ENCODE measurements at regions not wholly inside any gene's neighbourhood (a gene's known extent, or its start where the extent isn't known, plus 50 kb on each side); places are given as distances from the start of the nearest gene placed in this dataset.
A peak's percentile ranks its signal among the peaks of the same experiment; 100 is the strongest.

GRCh38 chr10:131710142-131710861, 190.5 kb upstream of the PPP2R2D start:
- no peak for DNase-seq (ENCODE audit: low spot score)

GRCh38 chr10:131722121-131722520, 178.7 kb upstream of the PPP2R2D start:
- no peak for DNase-seq (ENCODE audit: low spot score)

DNA sequence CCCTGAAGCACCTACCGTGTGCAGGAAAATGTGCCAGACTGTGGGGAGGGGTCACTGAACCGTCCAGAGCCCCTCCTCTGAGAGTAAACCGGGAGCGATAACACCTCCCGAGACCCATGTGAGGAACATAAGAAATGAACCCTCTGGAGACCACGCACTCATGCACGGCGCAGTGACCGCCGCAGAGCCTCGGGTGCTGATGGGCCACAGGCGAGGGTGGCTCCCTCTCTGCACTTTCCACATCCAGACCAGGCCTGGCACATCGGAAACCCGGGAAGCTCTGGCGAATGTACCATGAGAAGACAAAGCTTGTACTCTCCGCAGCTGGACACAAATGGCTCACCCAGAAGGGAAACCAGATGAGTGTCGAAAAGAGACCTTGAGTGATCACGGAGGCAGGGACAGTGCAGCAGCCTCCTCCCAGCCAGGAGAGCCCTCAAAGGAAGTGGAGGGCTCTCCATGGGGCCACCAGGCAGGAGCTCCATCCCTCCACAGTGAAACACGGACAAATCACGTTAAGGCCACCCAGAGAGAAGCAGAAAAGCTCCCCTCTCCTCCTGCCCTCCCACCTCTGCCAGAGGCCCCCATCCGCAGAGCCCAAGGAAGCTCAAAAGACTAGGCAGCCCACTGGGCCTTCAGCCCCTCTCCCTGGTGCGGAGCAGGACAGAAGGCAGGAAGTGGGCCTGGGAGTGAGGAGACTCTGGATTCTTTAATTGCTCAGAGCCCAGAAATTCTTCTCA, 178.1 kb upstream of the PPP2R2D start:
- no peak for DNase-seq (ENCODE audit: low spot score)

DNA sequence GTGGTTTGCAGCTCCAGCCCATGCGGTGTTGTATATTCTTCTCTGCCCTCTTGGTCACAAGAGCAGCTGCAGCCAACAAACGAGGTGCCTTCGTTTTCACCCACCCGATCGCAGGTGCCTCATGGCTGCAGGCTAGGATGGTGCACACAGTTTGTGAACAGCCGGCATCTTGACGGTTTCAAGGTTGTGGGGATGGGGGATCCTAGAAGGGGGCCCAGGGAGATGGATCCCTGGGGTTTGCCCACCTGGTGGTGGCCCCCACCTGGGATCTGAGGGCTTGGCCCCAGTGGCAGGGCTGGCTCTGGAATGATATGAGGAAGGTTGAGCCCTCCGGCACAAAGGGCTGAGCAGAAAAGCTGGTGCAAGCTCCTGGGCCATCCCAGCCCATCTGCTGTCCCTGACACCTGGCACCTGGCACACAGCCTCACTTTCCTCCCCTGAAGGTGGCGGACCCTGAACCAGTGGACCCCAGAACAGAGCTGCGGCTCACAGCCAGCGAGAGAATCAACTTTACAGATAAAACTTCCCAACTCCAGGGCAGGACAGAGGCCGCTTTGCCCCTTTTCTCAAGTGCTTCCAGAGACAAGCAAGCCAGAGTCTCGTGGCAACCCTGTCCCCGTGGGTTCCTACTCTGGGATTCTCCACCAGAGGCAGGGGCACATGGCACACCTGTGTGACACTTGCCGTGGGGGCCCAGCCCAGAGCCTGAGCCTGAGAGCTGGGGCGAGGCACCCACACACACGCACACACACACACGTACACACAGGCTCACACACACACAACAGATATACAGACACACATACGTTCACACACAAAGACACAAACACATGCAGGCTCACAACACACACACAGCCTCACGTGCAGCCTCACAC, 177.3 kb upstream of the PPP2R2D start:
- DNase-seq (ENCODE audit: low spot score): no peak

- DNase-seq (ENCODE audit: low spot score): no peak
Measured at GRCh38 chr10:131724169-131724545, 176.7 kb upstream of the PPP2R2D start.

- DNase-seq (ENCODE audit: low spot score): no peak
Measured at GRCh38 chr10:131724891-131725580, 175.8 kb upstream of the PPP2R2D start.

DNA sequence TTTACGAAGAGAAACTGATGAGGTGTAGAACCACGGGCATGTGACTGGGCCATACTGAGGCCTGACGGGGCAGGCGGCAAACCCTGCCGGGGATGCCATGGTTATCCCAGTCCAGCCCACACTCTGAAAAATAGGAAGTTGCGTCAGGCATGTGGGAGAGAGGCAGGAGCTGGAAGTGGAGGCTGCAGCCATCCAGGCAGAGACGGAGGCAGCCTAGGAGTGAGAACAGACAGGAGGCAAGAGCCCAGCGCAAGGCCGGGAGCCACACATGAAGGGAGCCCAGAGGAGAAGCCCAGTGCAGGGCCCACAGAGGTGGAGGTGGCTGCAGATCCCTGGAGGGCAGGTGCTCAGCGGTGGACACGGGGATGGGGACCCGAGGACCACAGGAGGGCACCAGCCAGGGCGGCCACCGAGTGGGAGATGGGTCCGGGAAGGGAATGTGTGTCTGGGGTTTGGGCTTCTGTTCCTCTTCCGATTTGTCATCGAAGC, 175.2 kb upstream of the PPP2R2D start:
- no peak for DNase-seq (ENCODE audit: low spot score)

DNA sequence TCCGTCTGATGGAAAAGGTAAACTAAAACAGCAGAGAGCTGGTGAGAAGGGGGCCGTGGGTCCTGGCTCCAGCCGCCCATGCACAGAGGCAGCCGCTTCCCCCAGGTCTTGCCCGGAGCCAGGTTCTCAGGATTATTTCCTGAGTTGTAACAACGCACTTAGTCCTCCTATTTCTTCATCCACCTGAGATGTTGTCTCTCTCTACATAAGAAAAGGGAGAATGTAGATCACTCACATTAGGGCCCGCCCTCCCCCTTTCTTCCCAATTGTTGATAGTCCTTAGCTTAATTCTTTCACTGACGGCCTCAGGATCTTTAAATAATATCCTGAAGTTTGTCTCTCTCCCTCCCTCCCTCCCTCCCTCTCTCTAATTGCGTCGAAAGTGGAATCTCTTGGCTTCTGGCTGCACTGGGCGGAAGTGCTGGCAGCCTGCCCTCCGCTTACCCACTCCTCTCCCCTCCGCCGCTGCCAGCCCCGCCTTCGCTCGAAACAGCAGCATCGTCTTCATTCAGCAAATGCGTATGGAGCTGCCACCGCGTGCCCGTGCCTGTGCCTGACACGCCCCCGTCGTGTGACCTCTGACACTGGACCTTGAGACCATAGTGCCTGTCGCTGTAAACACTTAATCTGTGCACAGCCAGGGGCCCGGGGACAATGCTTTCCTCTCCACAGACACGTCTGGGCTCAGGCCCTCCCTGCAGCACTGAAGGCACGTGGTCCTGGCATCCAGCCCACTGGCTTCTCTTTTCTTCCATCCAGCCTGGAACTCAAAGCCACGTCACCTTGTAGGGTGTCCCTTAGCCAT, 174.5 kb upstream of the PPP2R2D start:
- no peak for DNase-seq (ENCODE audit: low spot score)

DNA sequence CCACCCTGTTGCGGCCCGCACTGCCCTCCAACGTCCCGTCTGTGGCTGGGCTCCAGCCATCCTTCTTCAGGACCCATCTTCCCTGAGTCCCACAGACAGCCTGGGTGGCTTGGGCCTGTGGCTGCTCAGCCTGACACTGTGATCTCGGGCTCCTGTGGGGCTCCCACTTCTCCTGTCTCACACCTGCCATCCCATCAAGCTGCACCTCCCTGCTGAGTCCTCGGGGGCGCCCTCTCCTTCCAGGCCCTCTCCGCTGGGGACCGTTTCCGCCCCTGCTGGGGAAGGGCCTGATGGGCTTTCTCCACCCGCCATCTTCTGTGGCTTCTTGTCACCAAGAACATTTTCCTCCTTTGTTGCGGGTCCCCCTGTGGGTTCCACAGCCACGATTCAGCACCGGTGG, 173.8 kb upstream of the PPP2R2D start:
- DNase-seq (ENCODE audit: low spot score): no peak

GRCh38 chr10:131727560-131727959, 173.2 kb upstream of the PPP2R2D start:
- peak; percentile 1 for DNase-seq (ENCODE audit: low spot score)

DNA sequence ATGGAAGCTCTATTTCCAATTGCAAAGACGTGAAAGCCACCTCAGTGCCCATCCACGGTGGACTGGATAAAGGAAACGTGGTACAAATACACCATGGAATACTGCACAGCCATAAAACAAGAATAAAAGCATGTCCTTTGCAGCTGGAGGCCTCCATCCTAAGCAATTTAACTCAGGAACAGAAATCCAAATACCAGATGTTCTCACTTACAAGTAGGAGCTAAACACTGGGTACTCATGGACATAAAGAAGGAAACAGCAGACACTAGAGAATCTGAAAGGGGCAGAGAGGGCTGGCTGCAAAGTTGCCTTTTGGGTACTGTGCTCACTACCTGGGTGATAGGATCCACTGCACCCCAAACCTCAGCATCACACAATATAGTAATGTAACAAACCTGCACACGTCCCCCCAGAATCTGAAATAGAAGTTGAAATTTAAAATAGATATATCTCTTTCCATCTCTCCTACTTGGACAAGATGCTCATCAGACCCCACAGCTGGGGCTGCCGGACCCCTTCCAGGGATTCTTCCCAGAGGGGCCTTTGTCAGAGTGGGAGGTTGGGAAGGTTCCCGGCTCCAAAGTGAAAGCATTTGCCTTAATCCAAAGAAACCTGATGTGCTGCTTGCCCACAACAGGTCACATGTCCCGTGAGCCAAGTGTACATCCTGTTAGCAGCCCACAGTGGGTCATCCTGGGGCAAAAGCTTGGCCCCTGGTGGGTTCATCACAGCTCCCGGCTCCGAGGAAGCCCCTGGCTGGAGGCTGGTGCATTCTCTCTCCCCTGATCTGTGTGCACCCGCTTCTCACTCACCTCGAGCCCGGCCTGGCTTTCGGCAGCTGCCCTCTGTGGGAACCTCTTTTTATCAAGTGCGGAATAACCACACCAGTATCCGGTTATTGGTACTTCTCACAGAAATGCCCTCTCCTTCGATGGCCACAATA, 172.3 kb upstream of the PPP2R2D start:
- DNase-seq (ENCODE audit: low spot score): no peak

- DNase-seq (ENCODE audit: low spot score): no peak
Measured at GRCh38 chr10:131729361-131729760, 171.4 kb upstream of the PPP2R2D start.

- no peak for DNase-seq (ENCODE audit: low spot score)
Measured at GRCh38 chr10:131729938-131730660, 170.7 kb upstream of the PPP2R2D start.

DNA sequence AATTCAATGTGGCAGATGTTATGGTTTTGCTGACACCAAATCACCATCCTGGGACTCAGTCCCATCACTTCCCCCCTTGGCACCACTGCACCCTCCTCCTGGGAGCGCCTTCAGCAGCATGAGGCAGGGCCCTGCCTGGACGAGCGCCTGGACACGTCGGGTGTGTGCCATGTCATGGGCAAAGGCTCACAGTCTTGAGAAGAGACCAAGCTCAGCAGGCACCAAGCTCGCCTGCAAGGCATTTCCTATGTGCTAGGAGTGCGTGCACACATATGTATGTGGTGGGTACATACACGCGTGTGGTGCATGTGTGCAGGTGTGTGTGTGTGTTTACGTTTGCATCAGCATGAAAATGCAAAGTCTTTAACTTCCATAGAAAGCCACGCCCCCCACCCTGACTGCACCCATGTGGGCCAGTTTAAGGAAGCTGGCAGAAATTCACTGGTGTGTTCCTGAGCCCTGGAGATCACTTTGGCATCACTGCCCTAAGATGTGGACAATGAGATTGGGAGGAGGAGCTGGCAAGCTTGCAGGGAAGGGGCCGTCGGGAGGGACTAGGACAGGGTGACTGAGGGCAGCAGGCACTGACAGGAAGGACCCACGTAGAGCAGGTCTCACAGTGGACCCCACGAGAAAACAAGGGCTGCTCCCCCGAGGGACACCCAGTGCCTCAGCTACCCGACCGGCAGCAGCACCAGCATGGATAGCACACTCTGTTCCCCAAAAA, 169.9 kb upstream of the PPP2R2D start:
- no peak for DNase-seq (ENCODE audit: low spot score)

- no peak for DNase-seq (ENCODE audit: low spot score)
Measured at GRCh38 chr10:131731780-131732630, 168.8 kb upstream of the PPP2R2D start.

DNA sequence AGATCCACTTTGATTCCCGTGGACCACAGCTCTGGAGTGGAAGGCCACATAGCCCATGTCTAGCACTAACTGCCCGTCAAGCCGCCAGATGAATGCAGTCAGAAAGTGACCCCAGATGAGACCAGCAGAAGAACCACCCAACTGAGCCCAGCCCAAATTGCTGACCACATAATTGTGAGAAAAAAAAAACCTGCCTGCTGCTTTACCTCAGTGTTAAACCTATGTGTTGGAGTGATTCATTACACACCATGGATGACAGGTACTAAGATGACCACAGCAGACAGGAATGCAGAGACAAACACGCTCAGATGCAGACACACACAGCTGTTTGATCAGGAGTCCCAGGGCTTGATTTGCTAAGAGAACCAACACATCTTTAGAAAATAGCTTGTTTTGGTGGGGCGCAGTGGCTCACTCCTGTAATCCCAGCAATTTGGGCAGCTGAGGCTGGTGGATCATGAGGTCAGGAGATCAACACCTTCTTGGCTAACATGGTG, 168.1 kb upstream of the PPP2R2D start:
- no peak for DNase-seq (ENCODE audit: low spot score)

GRCh38 chr10:131733596-131733995, 167.2 kb upstream of the PPP2R2D start:
- no peak for DNase-seq (ENCODE audit: low spot score)

Data from D341Med (cell line).